H1 (cell line): ENCODE measurements at regions not wholly inside any gene's neighbourhood (a gene's known extent, or its start where the extent isn't known, plus 50 kb on each side); places are given as distances from the start of the nearest gene placed in this dataset.

Experiments used
- CTCF ChIA-PET: fragments of 300-600 bp; sonication (Branson Sonifier 250); formaldehyde crosslinking; loops from one replicate; lab custom pipeline; 2021; ENCODE audit not compliant: partially characterized antibody; lab: Charles Lee
- POLR2A ChIA-PET: fragments of 300-600 bp; sonication (Branson Sonifier 250); formaldehyde crosslinking; loops from one replicate; lab custom pipeline; 2021; ENCODE audit warnings: inconsistent platforms; ENCODE audit not compliant: partially characterized antibody; lab: Charles Lee
- DNase-seq, 2 experiments: peaks; one replicate each; pipeline versions ENCODE4 v3.0.0 to v3.0.0-alpha.2; 2010 to 2022; ENCODE audit warnings: low spot score in 2 of 2, low read depth in 1 of 2, mixed read lengths in 1 of 2
- FAIRE-seq: peaks from 2 replicates; lab custom pipeline; 2011; peaks lifted over from hg19 to GRCh38; lab: Jason Lieb, UNC
- H2AFZ ChIP-seq: 2 replicates; pipeline ENCODE4 v1.8.1; 2012; ENCODE audit warnings: low read length, inconsistent platforms
- H2AK5ac ChIP-seq: 2 replicates; pipeline ENCODE4 v1.6.1; 2013; ENCODE audit warnings: low read depth, low read length
- H2BK120ac ChIP-seq: replicated peaks from 2 replicates; pipeline ENCODE3; 2013; ENCODE audit warnings: low read depth, low read length, inconsistent platforms
- H2BK12ac ChIP-seq: 2 replicates; pipeline ENCODE4 v1.6.1; 2013; ENCODE audit warnings: low read depth, low read length
- H2BK15ac ChIP-seq: 2 replicates; pipeline ENCODE4 v1.6.1; 2013; ENCODE audit warnings: low read length
- H2BK20ac ChIP-seq: 2 replicates; pipeline ENCODE4 v1.6.1; 2013; ENCODE audit warnings: low read length
- H2BK5ac ChIP-seq: 2 replicates; pipeline ENCODE4 v1.6.1; 2013; ENCODE audit warnings: low read depth, low read length
- H3K14ac ChIP-seq: 2 replicates; pipeline ENCODE4 v1.6.1; 2013; ENCODE audit warnings: inconsistent platforms; ENCODE audit not compliant: insufficient read length
- H3K18ac ChIP-seq: 2 replicates; pipeline ENCODE4 v1.6.1; 2013; ENCODE audit warnings: low read length; ENCODE audit errors: extremely low read depth
- H3K23ac ChIP-seq: 2 replicates; pipeline ENCODE4 v1.6.1; 2013; ENCODE audit warnings: inconsistent platforms; ENCODE audit not compliant: insufficient read length
- H3K23me2 ChIP-seq: 2 replicates; pipeline ENCODE4 v1.6.1; 2013; ENCODE audit warnings: low read depth, low read length
- H3K27ac ChIP-seq: 2 replicates; pipeline ENCODE4 v1.6.1; 2011; ENCODE audit warnings: low read depth, low read length, inconsistent platforms
- H3K27me3 ChIP-seq, 4 experiments: replicated peaks in 1 of 4; 1 replicate in 1 of 4; 2 replicates in 3 of 4; pipeline versions ENCODE4 v1.6.1 to v1.8.1; 2011 to 2013; ENCODE audit warnings: low read length in 3 of 4, mild to moderate bottlenecking in 3 of 4, inconsistent platforms in 2 of 4, mixed read lengths in 2 of 4, moderate library complexity in 1 of 4; ENCODE audit not compliant: control insufficient read depth in 3 of 4, insufficient read depth in 3 of 4; ENCODE audit errors: extremely low read depth in 1 of 4
- H3K36me3 ChIP-seq, 4 experiments: 2 replicates each; pipeline versions ENCODE4 v1.6.1 to v1.8.1; 2011 to 2013; ENCODE audit warnings: mild to moderate bottlenecking in 4 of 4, low read length in 3 of 4, moderate library complexity in 2 of 4, control low read depth in 1 of 4, inconsistent platforms in 1 of 4; ENCODE audit not compliant: insufficient read depth in 4 of 4, control insufficient read depth in 2 of 4
- H3K4ac ChIP-seq: replicated peaks from 2 replicates; pipeline ENCODE3; 2013; ENCODE audit warnings: low read length, low read depth, mixed read lengths, inconsistent platforms; ENCODE audit not compliant: insufficient read length
- H3K4me1 ChIP-seq, 4 experiments: replicated peaks in 1 of 4; 1 replicate in 1 of 4; 2 replicates in 3 of 4; pipeline versions ENCODE4 v1.6.1 to v1.8.1; 2011 to 2013; ENCODE audit warnings: low read length in 3 of 4, inconsistent platforms in 2 of 4, mixed read lengths in 1 of 4; ENCODE audit not compliant: insufficient read depth in 4 of 4, control insufficient read depth in 3 of 4
- H3K4me2 ChIP-seq, 2 experiments: 2 replicates each; pipeline versions ENCODE4 v1.6.1 to v1.8.1; 2011 to 2013; ENCODE audit warnings: low read depth in 2 of 2, low read length in 2 of 2, control low read depth in 1 of 2, inconsistent platforms in 1 of 2, mild to moderate bottlenecking in 1 of 2; ENCODE audit not compliant: insufficient read depth in 1 of 2
- H3K4me3 ChIP-seq, 4 experiments: fragments of 200-600, 300-600 bp in 1 of 4; sonication (generic), shearing (Covaris generic), sonication (Bioruptor Twin) in 1 of 4; 2 replicates each; pipeline versions ENCODE4 v1.5.1 to v1.8.1; 2011 to 2016; ENCODE audit warnings: low read length in 4 of 4, low read depth in 3 of 4, control low read depth in 2 of 4, inconsistent platforms in 2 of 4, mild to moderate bottlenecking in 2 of 4, mixed read lengths in 1 of 4, moderate library complexity in 1 of 4; ENCODE audit not compliant: insufficient read depth in 2 of 4; ENCODE audit errors: extremely low read depth in 1 of 4
- H3K56ac ChIP-seq: replicated peaks from 2 replicates; pipeline ENCODE3; 2013; ENCODE audit warnings: low read depth, mild to moderate bottlenecking, mixed read lengths, low read length, inconsistent platforms; ENCODE audit not compliant: insufficient read length
- H3K79me1 ChIP-seq: 2 replicates; pipeline ENCODE4 v1.6.1; 2013; ENCODE audit warnings: low read depth, low read length, control low read depth
- H3K79me2 ChIP-seq, 2 experiments: 2 replicates each; pipeline versions ENCODE4 v1.6.1 to v1.8.1; 2012 to 2013; ENCODE audit warnings: low read length in 2 of 2, mild to moderate bottlenecking in 2 of 2, inconsistent platforms in 1 of 2; ENCODE audit not compliant: insufficient read depth in 2 of 2, control insufficient read depth in 1 of 2
- H3K9ac ChIP-seq, 4 experiments: replicated peaks in 1 of 4; 1 replicate in 1 of 4; 2 replicates in 3 of 4; pipeline versions ENCODE4 v1.6.1 to v1.8.1; 2011 to 2013; ENCODE audit warnings: low read depth in 3 of 4, low read length in 3 of 4, control low read depth in 2 of 4, mild to moderate bottlenecking in 2 of 4, moderate library complexity in 2 of 4, inconsistent platforms in 1 of 4; ENCODE audit errors: extremely low read depth in 1 of 4
- H3K9me3 ChIP-seq, 2 experiments: 2 replicates each; pipeline versions ENCODE4 v1.6.1 to v1.8.1; 2012 to 2013; ENCODE audit warnings: mild to moderate bottlenecking in 2 of 2, moderate library complexity in 2 of 2, control low read depth in 1 of 2, inconsistent platforms in 1 of 2, low read depth in 1 of 2, low read length in 1 of 2, mixed read lengths in 1 of 2; ENCODE audit not compliant: insufficient read depth in 2 of 2
- H4K20me1 ChIP-seq, 2 experiments: replicated peaks in 1 of 2; 2 replicates each; pipeline versions ENCODE3 to v1.8.1; 2011 to 2013; ENCODE audit warnings: inconsistent platforms in 2 of 2, low read length in 2 of 2, mild to moderate bottlenecking in 1 of 2; ENCODE audit not compliant: insufficient read depth in 2 of 2, control insufficient read depth in 1 of 2
- H4K5ac ChIP-seq: 2 replicates; pipeline ENCODE4 v1.6.1; 2013; ENCODE audit warnings: low read length, low read depth, mixed read lengths, inconsistent platforms; ENCODE audit not compliant: insufficient read length
- H4K8ac ChIP-seq: 2 replicates; pipeline ENCODE4 v1.8.0; 2013; ENCODE audit warnings: mild to moderate bottlenecking, moderate library complexity, low read length, inconsistent platforms; ENCODE audit not compliant: insufficient read depth; ENCODE audit errors: extremely low read depth
- H4K91ac ChIP-seq: replicated peaks from 2 replicates; pipeline ENCODE3; 2013; ENCODE audit warnings: low read length, mixed read lengths, inconsistent platforms; ENCODE audit not compliant: insufficient read length
- CREB1 ChIP-seq: IDR thresholded peaks from 2 replicates; pipeline ENCODE4 v1.6.1; 2012; ENCODE audit warnings: inconsistent platforms
- HDAC2 ChIP-seq, 2 experiments: fragments of 300-600 bp in 1 of 2; sonication (generic) in 1 of 2; IDR thresholded peaks; 2 replicates each; pipeline ENCODE4 v1.6.1; 2011 to 2012; ENCODE audit warnings: low read depth in 2 of 2, low read length in 2 of 2, mild to moderate bottlenecking in 2 of 2, moderate library complexity in 2 of 2, borderline replicate concordance in 1 of 2, inconsistent platforms in 1 of 2
- PHF8 ChIP-seq: fragments of 200-600 bp; sonication (generic); conservative IDR thresholded peaks from 2 replicates; pipeline ENCODE4 v1.7.1; 2012; ENCODE audit warnings: low read depth, mild to moderate bottlenecking, inconsistent platforms, low read length, moderate library complexity
- RBBP5 ChIP-seq: IDR thresholded peaks from 2 replicates; pipeline ENCODE4 v1.7.1; 2012; ENCODE audit warnings: low read depth, mild to moderate bottlenecking, inconsistent platforms, low read length, moderate library complexity, borderline replicate concordance
- TCF12 ChIP-seq: IDR thresholded peaks from 2 replicates; pipeline ENCODE4 v1.6.1; 2011; ENCODE audit warnings: low read depth, mild to moderate bottlenecking, low read length
- TEAD4 ChIP-seq: IDR thresholded peaks from 2 replicates; pipeline ENCODE4 v1.6.1; 2012; ENCODE audit warnings: low read depth, low read length, inconsistent platforms, mixed read lengths
- YY1 ChIP-seq: IDR thresholded peaks from 2 replicates; pipeline ENCODE4 v1.6.1; 2011; ENCODE audit warnings: low read depth, mild to moderate bottlenecking, low read length
- ZNF274 ChIP-seq: IDR thresholded peaks from 2 replicates; pipeline ENCODE4 v1.7.0; 2012; ENCODE audit warnings: low read length, borderline replicate concordance; ENCODE audit errors: extremely low read depth
- WGBS, 2 experiments: shearing (Covaris generic) in 1 of 2; methylation state at CpG; one replicate each; pipeline versions ENCODE4 v1.1.6 to v1.1.7; 2013 to 2015; ENCODE audit warnings: low lambda C conversion rate in 2 of 2, mixed read lengths in 2 of 2, inconsistent platforms in 1 of 2, low coverage in 1 of 2, missing lambda C conversion rate in 1 of 2; ENCODE audit not compliant: insufficient replicate concordance in 2 of 2, insufficient coverage in 1 of 2, insufficient read length in 1 of 2; ENCODE audit errors: extremely low coverage in 1 of 2, missing lambda C conversion rate in 1 of 2; 5-methylcytosine and 5-hydroxymethylcytosine counted together
- TF ChIP-seq, protein P1 (sequence below): IDR thresholded peaks from 2 replicates; pipeline ENCODE4 v1.6.1; 2012; ENCODE audit warnings: inconsistent platforms

DNA sequence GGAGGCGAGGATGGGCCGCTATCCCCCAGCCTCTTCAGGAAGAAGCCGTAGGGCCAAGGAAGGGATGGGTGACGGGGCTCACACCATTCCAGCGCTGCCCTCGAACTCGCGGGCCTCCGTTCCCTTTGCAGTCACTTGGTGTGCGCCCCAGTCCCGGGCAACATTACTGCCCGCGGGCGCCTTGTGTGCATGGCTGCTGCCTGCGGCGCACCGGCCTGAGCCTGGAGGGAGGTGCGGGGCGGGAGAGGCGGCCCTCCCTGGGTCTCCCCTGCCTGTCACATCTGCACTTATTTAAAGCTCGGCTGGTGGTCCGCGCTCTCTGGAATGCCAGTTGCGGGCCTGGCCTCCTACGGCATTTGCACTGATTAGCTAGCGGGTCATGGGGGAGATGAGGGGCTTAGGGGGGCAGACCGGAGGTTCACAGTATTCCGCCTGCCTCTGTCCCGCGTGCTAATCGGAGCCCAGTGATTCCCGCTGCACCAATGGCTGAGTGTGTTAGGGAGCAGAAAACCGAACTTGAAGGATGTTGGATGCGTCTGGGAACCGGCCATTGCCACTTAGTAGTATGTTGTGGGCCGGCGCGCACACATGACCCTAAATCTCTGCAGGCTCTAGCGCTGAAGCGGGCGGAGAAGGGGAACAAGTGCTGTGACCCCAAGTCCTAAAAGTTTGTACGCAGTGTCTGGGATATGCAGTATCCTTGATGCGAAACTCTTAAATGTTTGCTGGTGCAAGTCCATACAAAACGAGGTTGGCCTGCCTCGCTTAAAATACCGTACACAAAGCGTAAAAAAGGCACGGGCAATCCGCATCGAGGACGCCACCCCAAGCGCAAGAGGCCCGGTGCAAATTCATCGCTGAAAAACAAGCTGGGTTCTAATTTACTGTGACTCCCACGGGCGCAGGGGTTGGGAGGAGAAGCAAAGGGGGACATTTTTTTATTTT, 161.2 kb upstream of the SIX2 start:
- DNase-seq (peak in 1 of 2 experiments; percentile 71), FAIRE-seq (no peak)
- Histone ChIP-seq H3K23ac (no peak overlapping the region), H3K23me2 (peaks cover 17% of the 10 kb centered on the region; the same call in 1 of the 2 replicates), H3K27ac (no peak overlapping the region), H3K79me2 (no peaks in the 10 kb centered on the region), H3K4ac (no peak overlapping the region), H2BK20ac (no peak overlapping the region), H3K9ac (0 out of 7 replicates have a peak overlapping the region, but pooled peaks of 1 of the 4 experiments have one; percentile 16), H2BK5ac (no peak overlapping the region; the same call in 1 of the 2 replicates), H4K8ac (peak overlapping the region; percentile 57; the same call in 1 of the 2 replicates), H2BK120ac (peak overlapping the region; percentile 37), H2BK12ac (peak overlapping the region; percentile 70; the same call in 1 of the 2 replicates), H3K27me3 (peaks cover 13 to 44% (median 40%) of the 10 kb centered on the region in 4 experiments), H2BK15ac (0 out of 2 replicates have a peak overlapping the region, but pooled peaks have one; percentile 19), H3K9me3 (no peaks in the 10 kb centered on the region), H4K5ac (no peak overlapping the region), H4K91ac (no peak overlapping the region), H3K14ac (no peak overlapping the region), H3K36me3 (no peaks in the 10 kb centered on the region), H3K4me3 (peak overlapping the region; percentile 42 to 68 (median 50)), H3K56ac (peak overlapping the region; percentile 2), H2AFZ (peak overlapping the region; percentile 83; the same call in 1 of the 2 replicates), H4K20me1 (no peaks in the 10 kb centered on the region), H2AK5ac (no peak overlapping the region), H3K4me2 (peak overlapping the region; percentile 82 to 84), H3K79me1 (no peaks in the 10 kb centered on the region), H3K18ac (peak overlapping the region; percentile 19; the same call in 1 of the 2 replicates), H3K4me1 (peaks cover 0 to 20% (median 5%) of the 10 kb centered on the region in 4 experiments; a peak in 5 of 7 replicates)
- 10% methylated on average over 51 of the region's 56 CpGs; no CpG with 5 or more reads in 1 of the 2 experiments for WGBS, 2 experiments
- POLR2A ChIA-PET = interaction anchor here (0.6 to 2.3 kb wide), 4 partner anchors 9 to 294 kb away, joined by 3 to 6 read pairs (median 4); no protein-coding TSS in a partner anchor
- CTCF ChIA-PET = interaction anchor here (1.3 to 2.1 kb wide), 3 partner anchors 103 to 165 kb away, joined by 3 to 6 read pairs (median 4); no protein-coding TSS in a partner anchor
- TF ChIP-seq CREB1 (0 out of 2 replicates have a peak, but pooled peaks have one; percentile 28), ZNF274 (no peak), HDAC2 (IDR thresholded peaks at IDR 0.05; ENCODE audit: borderline replicate concordance in 1 of 2, low read depth in 2 of 2, low read length in 2 of 2) (0 out of 4 replicates have a peak, but pooled peaks of 1 of the 2 experiments have one; percentile 27), TEAD4 (peak; percentile 27; the same call in 1 of the 2 replicates), YY1 (peak; percentile 28; the same call in 1 of the 2 replicates), RBBP5 (peak; percentile 6; the same call in 1 of the 2 replicates), PHF8 (0 out of 2 replicates have a peak, but pooled peaks have one; percentile 12), TCF12 (no peak)
- TF ChIP-seq, protein P1, sequence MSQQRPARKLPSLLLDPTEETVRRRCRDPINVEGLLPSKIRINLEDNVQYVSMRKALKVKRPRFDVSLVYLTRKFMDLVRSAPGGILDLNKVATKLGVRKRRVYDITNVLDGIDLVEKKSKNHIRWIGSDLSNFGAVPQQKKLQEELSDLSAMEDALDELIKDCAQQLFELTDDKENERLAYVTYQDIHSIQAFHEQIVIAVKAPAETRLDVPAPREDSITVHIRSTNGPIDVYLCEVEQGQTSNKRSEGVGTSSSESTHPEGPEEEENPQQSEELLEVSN = peak; percentile 55
